GM12891 (cell line): ENCODE measurements at regions not wholly inside any gene's neighbourhood (a gene's known extent, or its start where the extent isn't known, plus 50 kb on each side); places are given as distances from the start of the nearest gene placed in this dataset.

Experiments
- PAX5 ChIP-seq: IDR thresholded peaks from 2 replicates; pipeline ENCODE4 v1.6.1; 2011; ENCODE audit warnings: low read length, moderate library complexity, mild to moderate bottlenecking; ENCODE audit not compliant: insufficient read depth, severe bottlenecking
- POLR2A ChIP-seq: IDR thresholded peaks from 2 replicates; pipeline ENCODE4 v1.6.1; 2011; ENCODE audit warnings: low read depth, low read length, control low read depth
- POLR2AphosphoS5 ChIP-seq: IDR thresholded peaks from 2 replicates; pipeline ENCODE4 v1.6.1; 2011; ENCODE audit warnings: low read depth, low read length, control low read depth
- POU2F2 ChIP-seq: IDR thresholded peaks from 2 replicates; pipeline ENCODE4 v1.6.1; 2011; ENCODE audit warnings: low read depth, mild to moderate bottlenecking, control low read depth, low read length, moderate library complexity
- SPI1 ChIP-seq: IDR thresholded peaks from 2 replicates; pipeline ENCODE4 v1.6.1; 2011; ENCODE audit warnings: low read depth, low read length, control low read depth
- TAF1 ChIP-seq: IDR thresholded peaks from 2 replicates; pipeline ENCODE4 v1.6.1; 2011; ENCODE audit warnings: low read depth, low read length, control low read depth

DNA sequence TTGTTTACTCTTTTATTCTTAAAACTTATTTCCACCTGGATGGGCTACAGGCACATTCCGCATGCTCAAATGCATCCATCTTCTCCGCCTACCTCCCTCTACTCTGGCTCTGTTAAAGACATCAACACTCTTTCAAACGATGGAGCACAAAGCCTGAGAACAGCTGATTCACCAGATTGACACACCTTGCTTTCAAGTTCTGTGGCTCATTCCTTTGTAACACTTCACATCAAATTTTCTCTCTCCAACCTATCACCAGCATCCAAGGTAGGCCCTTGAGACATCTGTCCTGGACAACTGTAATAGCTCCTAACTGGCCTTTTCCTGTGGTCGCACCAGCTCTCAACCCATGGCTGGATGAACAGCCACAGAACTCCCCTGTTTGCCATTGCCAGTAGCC lies 274.5 kb downstream of the BCL11A start:
- TF ChIP-seq TAF1 (no peak), POLR2A (no peak), POLR2AphosphoS5 (no peak), SPI1 (no peak), POU2F2 (no peak), PAX5 (no peak)
